ENCODE measurements at regions not wholly inside any gene's neighbourhood (a gene's known extent, or its start where the extent isn't known, plus 50 kb on each side); places are given as distances from the start of the nearest gene placed in this dataset.
"Not testable (repeated sequence)": the region's sequence is repeated elsewhere in the genome, so short reads cannot be mapped to it uniquely, and the experiment has no call there.

DNA sequence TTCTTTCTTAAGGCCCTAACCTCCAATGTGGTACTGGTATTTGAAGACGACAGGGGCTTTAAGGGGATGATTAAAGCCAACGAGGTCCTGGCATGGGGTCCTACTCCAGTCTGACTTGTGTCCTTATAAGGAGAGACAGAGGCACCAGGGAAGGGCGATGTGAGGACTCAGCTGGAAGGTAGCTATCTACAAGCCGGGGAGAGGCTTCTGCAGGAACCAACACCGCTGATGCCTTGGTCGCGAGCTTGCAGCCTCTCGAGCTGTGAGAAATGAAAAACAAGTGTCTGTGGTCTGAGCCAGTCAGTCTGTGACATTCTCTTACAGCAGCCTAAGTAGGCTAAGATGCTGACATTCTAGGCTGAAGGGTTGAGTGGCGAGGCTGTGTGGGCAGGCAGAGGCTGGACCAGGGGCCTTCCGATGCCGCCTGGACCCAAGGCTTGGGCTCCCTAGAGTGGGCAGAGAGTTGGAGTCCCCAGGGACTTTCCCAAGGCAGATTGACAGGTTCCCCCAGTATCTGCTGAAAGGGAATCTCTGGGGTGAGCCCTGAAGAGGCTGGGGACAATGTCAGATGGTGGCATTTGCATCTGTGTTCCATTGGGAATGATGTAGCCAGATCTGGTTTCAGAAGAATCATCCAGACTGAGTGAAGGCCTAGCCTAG, 322.9 kb upstream of the HS6ST1 start:
- DNase-seq = no peak

DNA sequence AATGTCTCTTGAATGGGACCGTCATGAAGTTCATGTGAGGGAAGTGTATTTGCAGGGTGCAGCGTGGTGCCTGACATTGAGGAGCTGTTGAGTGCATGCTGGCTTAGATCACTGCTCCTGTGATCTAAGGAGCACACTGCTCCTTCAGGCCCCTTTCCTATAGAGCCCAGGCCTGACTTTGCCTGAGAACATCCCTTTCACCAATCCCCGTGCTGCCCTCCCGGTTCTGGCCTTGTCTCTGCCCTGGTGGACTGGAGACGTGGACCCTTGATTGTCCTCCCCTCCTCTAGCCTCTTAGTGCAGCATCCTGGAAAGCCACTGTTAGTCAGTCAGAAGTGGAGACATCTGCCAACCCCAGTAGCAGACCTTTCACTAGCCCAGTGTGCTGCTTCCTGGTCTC, 323.6 kb upstream of the HS6ST1 start:
- DNase-seq = no peak

DNA sequence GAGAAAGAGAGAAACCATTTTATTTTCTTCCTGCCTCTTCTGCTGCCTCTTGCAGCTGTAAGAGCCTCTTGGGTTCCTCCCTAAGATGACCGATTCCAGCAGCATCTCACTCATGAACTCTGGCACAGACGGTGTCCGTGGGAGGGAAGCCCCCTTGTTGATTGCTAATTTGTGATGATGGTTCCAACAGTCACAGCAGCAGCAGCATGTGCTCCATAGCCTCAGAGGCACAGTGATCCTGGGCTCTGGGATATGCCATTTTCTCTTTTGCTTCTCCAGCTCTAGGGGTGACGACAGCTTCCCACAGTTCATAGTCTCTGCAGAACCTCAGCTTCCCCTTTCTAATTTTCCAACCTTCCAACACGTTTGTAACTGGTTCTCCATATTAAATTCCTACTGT, 324.2 kb upstream of the HS6ST1 start:
- no peak for DNase-seq

DNA sequence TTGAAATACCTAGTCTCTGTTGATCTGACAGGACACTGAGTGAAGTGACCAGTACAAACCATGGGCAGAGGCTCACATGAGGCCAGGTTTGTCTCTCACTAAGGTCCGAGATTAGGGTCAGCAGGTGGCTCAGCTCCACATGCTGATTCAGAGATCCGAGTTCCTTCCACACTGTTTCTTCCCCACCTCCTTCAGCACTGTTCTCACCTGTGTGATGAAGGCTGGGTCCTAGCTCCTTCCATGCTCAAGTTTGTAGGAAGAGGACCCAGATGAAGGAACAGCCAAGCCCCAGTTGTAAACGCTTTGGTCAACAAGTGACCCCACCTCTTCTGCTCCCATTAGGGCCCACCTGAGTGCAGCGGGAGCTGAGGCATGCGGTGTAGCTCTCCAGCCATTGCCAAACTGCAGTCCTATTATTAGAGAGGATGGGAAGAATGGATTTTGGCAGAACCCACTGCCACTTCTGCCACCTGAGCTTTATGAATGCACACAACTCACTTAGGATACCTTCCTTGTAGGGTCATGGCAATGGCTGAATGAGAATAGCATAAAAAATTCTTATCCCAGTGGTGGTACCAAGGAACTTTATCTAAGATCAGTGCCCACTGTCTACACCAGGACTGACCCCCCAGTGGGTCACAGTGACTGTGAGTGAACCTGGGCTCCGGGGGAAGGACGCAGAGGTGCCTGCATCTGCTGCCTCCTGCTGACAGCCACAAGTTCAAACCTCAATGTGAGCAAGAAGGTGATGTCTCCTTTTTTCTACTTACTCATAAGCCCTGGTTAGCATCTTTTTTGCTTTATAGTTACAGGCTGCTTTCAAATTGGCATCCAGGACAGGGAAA, 324.8 kb upstream of the HS6ST1 start:
- no peak for DNase-seq

DNA sequence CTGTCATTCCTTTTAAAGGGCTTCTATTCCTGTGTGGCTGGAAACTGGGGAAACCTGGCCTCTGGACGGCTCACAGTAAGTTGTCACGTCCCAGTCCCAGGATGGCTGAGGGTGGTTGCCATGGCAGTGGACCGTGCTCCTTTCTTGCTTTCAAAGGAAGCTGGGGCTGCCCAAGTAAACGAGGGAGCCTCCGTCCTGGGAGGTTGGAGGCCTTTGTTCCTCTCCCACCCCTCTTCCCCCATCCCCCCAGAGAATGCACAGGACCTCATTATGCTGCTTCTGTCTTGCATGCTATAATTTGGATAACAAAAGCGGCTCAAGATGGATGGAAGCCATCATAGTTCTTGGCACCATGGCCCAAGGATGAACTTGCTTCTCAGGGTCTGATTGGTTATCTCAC, 325.5 kb upstream of the HS6ST1 start:
- DNase-seq = no peak

DNA sequence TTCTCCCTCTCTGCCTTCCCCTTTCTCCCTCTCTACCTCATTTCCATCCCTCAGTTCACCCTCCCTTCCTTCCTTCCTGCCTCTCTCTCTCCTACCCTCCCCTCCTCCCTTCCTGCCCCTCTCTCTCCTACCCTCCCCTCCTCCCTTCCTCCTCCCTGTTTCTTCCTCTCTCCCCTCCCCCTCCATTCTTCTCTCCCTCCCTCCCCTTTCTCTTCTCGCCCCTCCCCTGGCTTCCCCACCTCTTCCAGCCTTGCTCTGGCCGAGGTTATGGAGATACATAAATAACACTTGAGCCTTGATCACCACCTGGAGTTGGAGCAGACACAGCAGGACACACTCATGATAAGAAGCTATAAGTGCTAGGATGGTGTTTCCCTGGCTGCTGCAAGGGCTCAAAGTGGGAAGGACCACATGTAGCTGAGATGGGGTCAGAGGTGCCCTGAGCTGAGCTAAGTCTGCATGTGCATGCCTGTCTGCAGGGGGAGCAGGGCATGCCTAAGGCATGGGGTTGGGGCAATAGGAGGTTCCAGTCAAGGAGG, 326.1 kb upstream of the HS6ST1 start:
- DNase-seq = no peak

DNA sequence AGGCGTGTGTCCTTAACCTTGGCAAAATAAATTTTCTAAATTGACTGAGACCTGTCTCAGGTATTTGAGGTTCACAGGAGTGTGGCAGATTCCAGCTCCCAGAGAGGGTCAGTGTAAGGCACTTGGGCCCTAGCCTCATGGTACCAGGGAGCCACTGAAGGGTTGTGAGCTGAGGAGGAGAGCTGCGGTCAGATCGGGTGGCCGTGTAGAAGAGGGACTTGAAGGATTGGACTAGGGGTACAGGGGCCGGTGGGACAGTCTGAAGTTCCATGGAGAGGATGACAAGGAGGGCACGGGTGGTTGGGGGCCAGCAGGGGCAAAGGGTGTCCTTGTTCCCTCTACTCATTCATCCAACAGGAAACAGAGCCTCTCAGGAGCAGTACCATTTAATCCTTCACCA, 327.0 kb upstream of the HS6ST1 start:
- DNase-seq = no peak

DNA sequence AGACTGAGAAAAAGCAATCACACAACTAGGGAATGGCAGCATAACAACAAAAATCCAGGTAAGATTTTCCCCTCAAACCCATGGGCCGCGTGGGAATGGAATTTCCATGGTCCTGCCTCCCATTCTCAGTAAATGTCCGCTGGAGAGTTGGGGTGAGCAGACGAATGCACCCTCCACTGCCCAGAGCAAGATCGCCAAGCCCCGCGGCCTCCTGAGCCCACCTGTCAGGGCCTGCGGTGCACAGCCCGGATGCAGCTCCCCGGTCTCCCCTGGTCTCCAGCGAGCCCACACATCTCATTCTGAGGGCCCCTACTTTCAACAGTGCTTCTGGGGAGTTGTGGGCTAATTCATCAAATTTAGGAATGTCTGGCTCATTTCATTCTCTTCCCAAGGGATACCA, 327.4 kb upstream of the HS6ST1 start:
- DNase-seq = no peak

DNA sequence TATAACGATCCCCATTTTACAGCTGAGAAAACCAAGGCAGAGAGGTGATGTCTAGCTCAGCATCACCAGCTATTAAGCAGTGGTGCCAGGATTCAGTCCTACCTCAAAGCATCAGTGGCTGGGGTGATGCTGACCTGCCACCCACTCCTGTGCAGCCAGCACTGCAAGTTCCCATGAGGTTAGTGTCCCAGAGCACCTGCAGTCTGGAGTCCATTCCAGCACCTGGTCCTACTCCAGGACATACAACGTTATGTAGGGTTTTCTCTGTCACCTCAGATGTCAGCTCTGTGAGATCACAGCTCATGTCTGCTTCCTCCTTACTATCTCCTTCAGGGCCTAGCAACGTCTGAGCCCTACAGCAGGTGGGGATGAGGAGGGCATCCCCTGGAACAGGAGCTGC, 328.0 kb upstream of the HS6ST1 start:
- DNase-seq = no peak

DNA sequence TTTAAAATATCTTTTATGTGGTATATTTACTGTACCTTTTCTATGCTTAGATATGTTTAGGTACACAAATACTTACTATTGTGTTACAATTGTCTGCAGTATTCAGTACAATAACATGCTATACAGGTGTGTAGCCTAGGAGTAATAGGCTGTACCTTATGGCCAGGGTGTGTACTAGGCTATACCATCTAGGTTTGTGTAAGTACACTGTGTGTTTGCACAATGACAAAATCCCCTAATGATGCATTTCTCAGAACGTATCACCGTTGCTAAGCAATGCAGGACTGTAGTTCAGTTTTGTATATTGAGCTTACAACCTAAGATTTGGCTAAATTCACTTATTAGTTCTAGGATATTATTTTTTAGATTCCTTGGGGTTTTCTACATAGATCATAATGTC, 332.3 kb upstream of the HS6ST1 start:
- no peak for DNase-seq

DNA sequence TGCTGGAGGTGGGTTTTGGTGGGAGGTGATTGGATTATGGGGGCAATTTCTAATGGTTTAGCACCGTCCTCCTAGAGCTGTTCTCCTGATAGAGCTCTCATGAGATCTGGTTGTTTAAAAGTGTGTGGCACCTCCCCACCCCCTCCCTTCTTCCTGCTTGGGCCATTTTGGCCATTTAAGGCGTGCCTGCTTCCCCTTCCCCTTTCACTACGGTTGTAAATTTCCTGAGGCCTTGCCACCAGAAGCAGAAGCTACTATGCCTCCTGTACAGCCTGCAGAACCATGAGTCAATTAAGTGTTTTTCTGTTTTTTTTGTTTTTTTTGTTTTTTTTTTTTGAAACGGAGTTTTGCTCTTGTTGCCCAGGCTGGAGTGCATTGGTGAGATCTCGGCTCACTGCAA, 335.7 kb upstream of the HS6ST1 start:
- no peak for DNase-seq

DNA sequence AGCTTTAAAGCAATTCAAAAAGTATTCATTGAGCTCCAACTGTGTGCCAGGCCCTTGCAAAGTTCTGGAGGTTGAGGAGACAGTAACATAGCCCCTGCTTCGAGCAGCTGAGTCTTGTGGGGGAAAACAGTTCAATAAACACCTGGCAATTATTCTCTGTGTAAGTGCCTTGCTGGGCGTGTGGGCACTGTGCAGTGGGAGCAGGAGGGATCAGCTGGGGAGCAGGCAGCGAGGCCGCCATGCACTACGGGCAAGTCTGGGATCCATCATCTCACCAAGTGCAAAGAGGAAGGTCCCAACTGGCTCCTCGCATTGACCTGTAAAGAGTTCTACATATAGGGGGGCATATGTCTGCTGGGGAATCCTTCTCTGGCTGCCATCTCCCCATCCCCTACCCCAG, 342.2 kb upstream of the HS6ST1 start:
- no peak for DNase-seq

DNA sequence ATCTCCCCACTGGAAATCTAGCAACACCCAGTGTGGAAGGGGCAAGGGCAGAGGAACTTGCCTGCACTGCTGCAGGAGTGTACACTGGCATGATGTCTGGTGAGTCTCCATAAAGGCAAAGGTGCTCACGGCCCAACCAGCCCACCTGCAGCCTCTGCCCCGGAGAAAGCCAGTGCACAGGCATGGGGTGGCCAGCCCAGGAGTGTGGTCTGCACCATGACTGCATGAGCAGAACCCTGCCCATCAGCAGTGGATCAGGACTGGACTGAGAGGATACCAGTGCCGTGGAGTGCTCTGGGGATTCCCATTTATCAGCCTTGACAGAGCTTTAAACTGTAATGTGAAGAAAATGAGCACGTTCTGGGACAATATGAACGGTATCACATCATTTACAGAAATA, 342.6 kb upstream of the HS6ST1 start:
- no peak for DNase-seq

DNA sequence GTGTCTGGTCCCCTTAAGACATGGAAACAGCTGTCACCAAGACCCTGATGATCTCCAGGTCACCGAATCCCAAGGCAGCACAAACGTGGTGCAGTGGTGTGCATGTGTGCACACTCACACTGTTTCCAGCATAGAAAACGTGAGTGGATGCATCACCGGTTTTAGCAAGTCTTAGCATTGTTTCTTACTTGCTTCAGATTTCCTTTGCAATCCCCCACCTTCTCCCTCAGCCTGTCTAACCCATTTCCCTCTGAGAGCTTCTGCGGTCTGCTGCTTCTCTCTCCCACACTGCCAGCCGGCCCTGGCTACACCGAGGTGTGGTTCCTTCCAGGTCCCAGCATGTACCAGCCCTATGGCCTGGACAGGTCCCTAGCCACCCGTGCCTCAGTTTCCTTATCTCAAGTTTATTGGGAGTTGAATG, 343.4 kb upstream of the HS6ST1 start:
- DNase-seq = no peak

DNA sequence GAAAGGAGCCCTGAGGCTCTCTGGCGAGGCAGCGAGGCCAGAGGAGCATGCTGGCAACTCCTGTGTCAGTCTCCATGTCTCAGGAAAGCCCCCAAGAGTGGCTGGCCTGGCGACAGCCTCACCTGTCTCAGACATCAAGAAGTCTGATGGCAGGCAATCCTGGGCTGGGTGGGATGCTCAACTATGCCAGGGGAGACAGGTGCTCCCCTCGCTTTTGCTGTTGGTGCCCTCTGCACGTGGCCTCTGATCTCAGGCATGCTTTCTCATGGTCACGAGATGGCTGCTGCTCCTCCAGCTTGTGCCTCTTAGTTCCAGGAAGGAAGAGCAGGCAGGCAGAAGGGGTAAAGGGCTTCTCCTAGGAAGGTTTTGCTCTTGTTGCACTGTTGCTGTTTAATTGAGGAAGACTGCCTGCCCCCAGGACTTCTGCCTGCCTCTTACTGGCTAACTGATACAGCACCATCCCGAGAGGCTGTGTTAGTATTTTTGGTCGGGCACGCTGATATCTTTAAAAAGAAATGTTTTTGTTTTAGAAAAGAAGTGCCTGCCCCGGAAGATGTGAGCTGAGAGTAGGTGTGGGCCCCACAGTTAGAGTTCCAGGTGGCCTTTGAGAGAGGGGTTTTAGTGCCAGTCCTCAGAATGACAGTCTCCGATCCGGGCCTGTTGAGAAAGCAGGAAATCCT, 344.8 kb upstream of the HS6ST1 start:
- DNase-seq = no peak

DNA sequence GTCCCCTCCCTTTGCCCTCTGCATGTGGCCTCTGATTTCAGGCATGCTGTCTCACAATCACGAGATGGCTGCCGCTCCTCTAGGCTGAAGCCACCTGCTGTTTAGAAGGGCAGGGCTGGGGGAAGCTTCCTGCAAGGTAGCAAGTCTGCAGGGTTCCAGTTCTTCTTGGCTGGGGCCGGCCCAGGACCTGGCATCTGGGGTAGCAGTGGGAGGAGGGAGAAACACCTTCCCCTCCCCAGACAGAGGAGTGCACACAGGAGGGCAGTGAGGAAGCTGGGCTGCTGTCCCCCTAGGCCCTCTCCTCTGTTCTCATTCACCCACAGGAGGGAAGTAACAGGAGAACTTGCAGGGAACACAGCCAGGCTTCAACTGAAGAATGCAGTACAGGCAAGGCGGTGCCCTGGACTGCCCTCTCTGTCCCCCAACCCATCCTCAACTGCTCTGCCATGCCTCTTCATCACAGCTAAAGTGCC, 345.9 kb upstream of the HS6ST1 start:
- DNase-seq = no peak

DNA sequence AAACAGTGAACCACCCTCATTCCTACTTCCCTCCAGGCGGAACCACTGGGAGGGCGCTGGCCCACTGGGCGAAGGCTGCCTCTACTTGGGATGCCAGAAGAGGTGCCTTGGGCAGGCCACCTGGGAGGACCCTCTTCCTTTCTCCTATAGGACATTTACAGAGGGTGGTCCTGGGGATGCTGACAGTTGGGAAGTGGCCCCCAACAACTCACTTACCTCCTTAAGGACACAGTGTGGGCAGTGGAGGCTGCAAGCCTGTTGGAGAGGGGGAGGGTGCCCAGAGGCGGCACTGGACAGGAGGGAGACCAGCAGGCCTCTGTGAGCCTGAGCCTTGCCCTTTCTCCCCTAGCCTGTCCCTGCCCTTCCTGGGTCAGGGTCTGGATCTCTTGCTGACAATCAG, 346.4 kb upstream of the HS6ST1 start:
- DNase-seq = no peak

DNA sequence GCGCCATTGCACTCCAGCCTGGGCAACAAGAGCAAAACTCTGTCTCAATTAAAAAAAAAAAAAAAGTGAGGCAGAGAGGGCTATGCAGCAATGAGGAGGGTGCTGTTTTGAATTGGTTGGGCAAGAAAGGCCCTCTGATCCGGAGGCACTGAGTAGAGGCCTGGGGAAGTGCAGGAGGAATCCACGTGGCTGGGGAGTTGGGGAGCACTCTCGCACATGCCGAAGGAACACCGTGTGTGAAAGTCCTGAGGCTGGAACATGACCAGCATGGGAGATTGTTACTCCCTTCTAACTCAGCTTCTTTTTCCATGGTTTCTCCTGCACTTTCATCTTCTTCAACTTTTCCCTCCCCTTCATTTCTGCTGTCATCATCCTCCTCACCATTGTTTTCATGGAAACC, 347.9 kb upstream of the HS6ST1 start:
- DNase-seq = no peak

DNA sequence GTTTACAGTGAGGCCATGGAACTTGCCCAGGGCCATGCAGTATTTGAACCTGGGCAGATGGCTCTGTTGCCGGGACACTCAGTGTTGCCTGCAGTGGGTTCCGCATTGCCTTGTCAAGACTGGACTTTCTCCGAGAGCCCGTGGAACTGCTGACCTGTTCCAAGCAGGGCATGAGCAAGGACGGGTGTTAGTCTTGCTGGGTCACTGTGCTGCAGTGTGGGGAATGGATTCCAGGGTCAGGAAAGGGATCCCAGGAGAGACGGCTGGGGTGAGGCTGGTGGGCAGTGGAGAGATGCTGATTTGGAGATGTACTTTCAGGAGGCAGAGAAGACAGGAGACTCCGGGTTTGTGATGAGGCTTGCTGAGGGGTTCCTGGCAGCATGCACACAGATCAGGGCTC, 348.7 kb upstream of the HS6ST1 start:
- DNase-seq = no peak

DNA sequence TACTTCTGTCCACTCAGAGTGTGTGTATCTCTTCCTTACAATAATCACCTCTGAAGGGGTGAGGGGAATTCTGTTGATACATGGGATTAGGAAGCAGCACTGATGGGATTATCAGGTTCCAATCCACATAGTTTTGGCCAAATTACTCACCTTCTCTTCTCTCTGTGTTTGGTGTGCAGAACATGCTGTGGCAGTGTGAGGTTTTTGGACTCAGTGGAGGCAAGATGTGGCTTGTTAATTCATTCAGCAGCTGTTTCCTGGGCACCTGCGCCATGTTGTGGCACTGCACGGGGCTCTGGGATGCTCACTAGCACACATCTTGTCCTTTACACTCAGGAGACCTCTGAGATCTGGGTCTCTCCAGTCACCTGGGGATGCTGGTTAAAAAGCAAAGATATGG, 350.3 kb upstream of the HS6ST1 start:
- DNase-seq = no peak

DNA sequence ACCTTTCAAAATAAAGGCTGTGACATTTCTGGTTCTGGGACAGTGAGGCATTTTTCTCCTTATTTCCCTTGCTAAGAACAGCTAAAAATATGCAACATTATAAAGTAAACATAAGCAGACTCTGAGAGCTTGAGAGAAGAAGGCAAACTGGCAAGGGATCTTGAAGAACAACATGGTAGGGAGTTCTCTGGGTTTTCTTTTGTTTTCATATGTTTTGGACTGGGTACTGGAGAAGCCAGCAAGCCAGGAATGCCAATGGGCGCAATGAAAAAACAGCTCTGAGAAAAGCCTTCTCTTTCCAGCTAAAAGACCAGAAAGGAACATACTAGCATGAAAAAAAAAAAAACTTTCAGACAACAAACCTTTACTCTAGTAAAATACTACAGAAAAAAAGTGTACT, 351.4 kb upstream of the HS6ST1 start:
- DNase-seq = no peak

DNA sequence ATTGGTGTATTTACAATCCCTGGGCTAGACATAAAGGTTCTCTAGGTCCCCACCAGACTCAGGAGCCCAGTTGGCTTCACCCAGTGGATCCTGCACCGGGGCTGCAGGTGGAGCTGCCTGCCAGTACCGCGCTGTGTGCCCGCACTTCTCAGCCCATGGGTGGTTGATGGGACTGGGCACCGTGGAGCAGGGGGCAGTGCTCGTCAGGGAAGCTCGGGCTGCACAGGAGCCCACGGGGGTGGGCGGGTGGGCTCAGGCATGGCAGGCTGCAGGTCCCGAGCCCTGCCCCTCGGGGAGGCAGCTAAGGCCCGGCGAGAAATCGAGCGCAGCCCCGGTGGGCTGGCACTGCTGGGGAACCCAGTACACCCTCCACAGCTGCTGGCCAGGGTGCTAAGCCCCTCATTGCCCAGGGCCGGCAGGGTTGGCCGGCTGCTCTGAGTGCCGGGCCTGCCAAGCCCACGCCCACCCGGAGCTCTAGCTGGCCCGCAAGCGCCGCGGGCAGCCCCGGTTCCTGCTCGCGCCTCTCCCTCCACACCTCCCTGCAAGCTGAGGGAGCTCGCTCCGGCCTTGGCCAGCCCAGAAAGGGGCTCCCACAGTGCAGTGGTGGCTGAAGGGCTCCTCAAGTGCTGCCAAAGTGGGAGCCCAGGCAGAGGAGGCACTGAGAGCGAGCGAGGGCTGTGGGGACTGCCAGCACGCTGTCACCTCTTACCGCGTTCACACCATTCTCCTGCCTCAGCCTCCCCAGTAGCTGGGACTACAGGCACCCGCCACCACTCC, 353.5 kb upstream of the HS6ST1 start:
- not testable (repeated sequence) for DNase-seq

DNA sequence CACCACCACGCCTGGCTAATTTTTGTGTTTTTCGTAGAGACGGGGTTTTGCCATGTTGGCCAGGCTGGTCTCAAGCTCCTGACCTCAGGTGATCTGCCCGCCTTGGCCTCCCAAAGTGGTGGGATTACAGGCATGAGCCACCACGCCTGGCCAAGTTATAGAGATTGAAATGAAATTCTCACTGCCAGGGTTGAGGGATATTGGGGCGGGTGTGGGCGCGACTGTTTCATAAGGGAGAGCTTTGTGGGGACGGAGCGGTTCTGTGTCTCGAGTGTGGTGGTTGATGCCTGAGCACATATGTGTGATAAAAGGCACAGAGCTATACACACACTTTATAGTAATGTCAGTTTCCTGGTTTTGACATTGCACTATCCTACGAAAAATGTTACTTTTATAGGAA, 361.0 kb upstream of the HS6ST1 start:
- DNase-seq = not testable (repeated sequence)
